ENCODE measurements at regions not wholly inside any gene's neighbourhood (a gene's known extent, or its start where the extent isn't known, plus 50 kb on each side); places are given as distances from the start of the nearest gene placed in this dataset.

- ATAC-seq (no peak), DNase-seq (no peak)
- H3K36me3 ChIP-seq, result no peaks in the 10 kb centered on the region
- H3K27ac ChIP-seq, result no peak overlapping the region
- TF ChIP-seq, protein P1, sequence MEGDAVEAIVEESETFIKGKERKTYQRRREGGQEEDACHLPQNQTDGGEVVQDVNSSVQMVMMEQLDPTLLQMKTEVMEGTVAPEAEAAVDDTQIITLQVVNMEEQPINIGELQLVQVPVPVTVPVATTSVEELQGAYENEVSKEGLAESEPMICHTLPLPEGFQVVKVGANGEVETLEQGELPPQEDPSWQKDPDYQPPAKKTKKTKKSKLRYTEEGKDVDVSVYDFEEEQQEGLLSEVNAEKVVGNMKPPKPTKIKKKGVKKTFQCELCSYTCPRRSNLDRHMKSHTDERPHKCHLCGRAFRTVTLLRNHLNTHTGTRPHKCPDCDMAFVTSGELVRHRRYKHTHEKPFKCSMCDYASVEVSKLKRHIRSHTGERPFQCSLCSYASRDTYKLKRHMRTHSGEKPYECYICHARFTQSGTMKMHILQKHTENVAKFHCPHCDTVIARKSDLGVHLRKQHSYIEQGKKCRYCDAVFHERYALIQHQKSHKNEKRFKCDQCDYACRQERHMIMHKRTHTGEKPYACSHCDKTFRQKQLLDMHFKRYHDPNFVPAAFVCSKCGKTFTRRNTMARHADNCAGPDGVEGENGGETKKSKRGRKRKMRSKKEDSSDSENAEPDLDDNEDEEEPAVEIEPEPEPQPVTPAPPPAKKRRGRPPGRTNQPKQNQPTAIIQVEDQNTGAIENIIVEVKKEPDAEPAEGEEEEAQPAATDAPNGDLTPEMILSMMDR (IDR thresholded peaks at IDR 0.05), result no peak
- no peaks in the 10 kb centered on the region for H3K9me3 ChIP-seq
- no peaks in the 10 kb centered on the region for H3K4me1 ChIP-seq
- intact Hi-C loops (cut with DNase I), result no loop called here
- no peaks in the 10 kb centered on the region for H3K27me3 ChIP-seq
- no peak overlapping the region for H3K4me3 ChIP-seq
These were observed 161.1 kb downstream of the NUP210 start for GRCh38 chr3:13258986-13259514.

- intact Hi-C loops (cut with DNase I), result no loop called here
- H3K36me3 ChIP-seq, result no peaks in the 10 kb centered on the region
- TF ChIP-seq, protein P1 (IDR thresholded peaks at IDR 0.05), result no peak
- ATAC-seq (no peak), DNase-seq (no peak)
- no peaks in the 10 kb centered on the region for H3K27me3 ChIP-seq
- no peaks in the 10 kb centered on the region for H3K4me1 ChIP-seq
- no peak overlapping the region for H3K4me3 ChIP-seq
- H3K9me3 ChIP-seq, result no peaks in the 10 kb centered on the region
- no peak overlapping the region for H3K27ac ChIP-seq
These were observed 161.8 kb downstream of the NUP210 start for GRCh38 chr3:13258280-13258679.

DNA sequence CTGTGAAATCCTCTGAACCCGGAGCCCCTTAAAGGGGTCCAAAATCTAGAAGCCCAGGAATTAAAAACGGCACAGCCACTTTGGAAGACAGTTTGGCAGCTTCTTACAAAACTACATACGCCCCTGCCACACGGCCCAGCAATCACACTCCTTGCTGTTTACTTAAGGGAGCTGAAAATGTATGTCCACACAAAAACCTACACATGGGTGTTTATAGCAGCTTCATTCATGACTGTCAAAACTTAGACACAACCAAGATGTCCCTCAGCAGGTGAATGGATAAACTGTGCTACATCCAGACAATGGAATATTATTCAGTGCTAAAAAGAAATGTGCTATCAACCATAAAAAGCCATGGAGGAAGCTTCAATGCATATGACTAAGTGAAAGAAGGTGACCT is 162.5 kb downstream of the NUP210 start:
- TF ChIP-seq, protein P1 (IDR thresholded peaks at IDR 0.05), result no peak
- no peaks in the 10 kb centered on the region for H3K4me1 ChIP-seq
- no peaks in the 10 kb centered on the region for H3K27me3 ChIP-seq
- DNase-seq (no peak), ATAC-seq (no peak)
- no peaks in the 10 kb centered on the region for H3K9me3 ChIP-seq
- intact Hi-C loops (cut with DNase I), result no loop called here
- H3K4me3 ChIP-seq, result no peak overlapping the region
- H3K27ac ChIP-seq, result no peak overlapping the region
- no peaks in the 10 kb centered on the region for H3K36me3 ChIP-seq

GRCh38 chr3:13256845-13257244 is 163.3 kb downstream of the NUP210 start:
- Histone ChIP-seq H3K36me3 (no peaks in the 10 kb centered on the region), H3K9me3 (no peaks in the 10 kb centered on the region), H3K4me1 (no peaks in the 10 kb centered on the region), H3K27ac (no peak overlapping the region), H3K27me3 (no peaks in the 10 kb centered on the region), H3K4me3 (no peak overlapping the region)
- ATAC-seq, result no peak
- TF ChIP-seq, protein P1 (IDR thresholded peaks at IDR 0.05), result no peak
- intact Hi-C loops (cut with DNase I), result no loop called here
- DNase-seq, result no peak

- Histone ChIP-seq H3K9me3 (no peaks in the 10 kb centered on the region), H3K27me3 (no peaks in the 10 kb centered on the region), H3K4me1 (no peaks in the 10 kb centered on the region), H3K4me3 (no peak overlapping the region), H3K36me3 (no peaks in the 10 kb centered on the region), H3K27ac (no peak overlapping the region)
- TF ChIP-seq, protein P1 (IDR thresholded peaks at IDR 0.05), result no peak
- no peak for ATAC-seq
- intact Hi-C loops (cut with DNase I), result no loop called here
- DNase-seq, result no peak
These were observed 165.8 kb downstream of the NUP210 start for GRCh38 chr3:13254028-13254951.
